ENCODE measurements at regions not wholly inside any gene's neighbourhood (a gene's known extent, or its start where the extent isn't known, plus 50 kb on each side); places are given as distances from the start of the nearest gene placed in this dataset.
"Not testable (repeated sequence)": the region's sequence is repeated elsewhere in the genome, so short reads cannot be mapped to it uniquely, and the experiment has no call there.

GRCh38 chr6:70360921-70361320 lies 52.4 kb upstream of the FAM135A start:
- TF ChIP-seq CTCF (conservative IDR thresholded peaks at IDR 0.05; ENCODE audit: low read depth, low read length); RAD21 (IDR thresholded peaks at IDR 0.05; ENCODE audit: low read length); POLR2A (IDR thresholded peaks at IDR 0.05; ENCODE audit: low read depth, low read length); MAFK (IDR thresholded peaks at IDR 0.05; ENCODE audit: low read depth, low read length); CEBPB (IDR thresholded peaks at IDR 0.05; ENCODE audit: low read depth, low read length); RFX5 (IDR thresholded peaks at IDR 0.05; ENCODE audit: low read depth, low read length); MXI1 (IDR thresholded peaks at IDR 0.05; ENCODE audit: borderline replicate concordance, low read depth, low read length): not testable (repeated sequence)

All from IMR-90 (cell line).